Stromal cell of bone marrow (primary cell): ENCODE measurements at regions not wholly inside any gene's neighbourhood (a gene's known extent, or its start where the extent isn't known, plus 50 kb on each side); places are given as distances from the start of the nearest gene placed in this dataset.

Source experiments
- DNase-seq: peaks from one replicate; pipeline ENCODE4 v3.0.0-alpha.2; 2012; ENCODE audit warnings: low read depth

DNA sequence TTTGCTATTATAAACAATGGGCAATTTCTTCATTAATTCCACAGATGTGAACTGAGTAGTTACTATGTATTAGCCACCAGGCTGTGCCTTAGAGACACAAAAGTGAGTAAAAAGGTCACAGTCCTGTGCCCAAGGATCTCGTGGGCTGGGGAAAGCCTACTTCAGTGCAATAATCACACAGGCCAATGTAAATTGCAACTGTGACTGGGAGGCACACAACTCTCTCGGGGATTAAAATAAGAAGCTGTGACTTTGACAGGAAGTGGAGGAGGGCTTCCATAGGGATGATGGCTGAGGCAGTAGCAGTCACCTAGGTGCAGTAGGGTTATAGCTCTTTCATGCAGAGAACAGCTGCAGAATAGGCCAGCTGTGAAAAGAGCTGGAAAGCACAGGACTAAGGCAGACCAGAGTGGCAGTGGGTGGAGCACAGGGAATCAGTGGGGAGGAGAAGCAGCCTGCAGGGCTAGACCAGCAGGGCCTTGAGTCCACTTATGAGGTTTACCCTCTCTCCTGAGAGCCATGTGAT lies 121.9 kb downstream of the MAB21L3 start:
- no peak for DNase-seq

DNA sequence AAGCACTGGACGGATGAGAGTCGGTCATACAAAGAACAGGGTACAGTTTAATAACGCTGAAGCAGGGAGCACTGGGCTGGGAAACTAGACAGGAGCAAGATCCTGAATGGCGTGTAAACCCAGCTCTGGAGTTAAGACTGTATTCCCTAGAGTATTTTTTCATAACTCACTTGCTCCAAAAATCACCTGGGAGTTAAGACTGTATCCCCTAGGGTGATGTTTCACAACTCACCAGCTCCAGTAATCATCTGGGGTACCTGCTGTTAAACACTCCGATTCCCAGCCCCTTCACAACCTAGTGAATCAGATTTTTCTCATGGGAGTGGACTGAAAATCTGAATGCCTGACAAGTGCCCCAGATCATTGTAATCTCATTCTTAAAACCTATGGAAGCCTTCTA lies 123.2 kb downstream of the MAB21L3 start:
- no peak for DNase-seq

GRCh38 chr1:116239916-116240315 lies 128.7 kb downstream of the MAB21L3 start:
- no peak for DNase-seq

- DNase-seq: no peak
These were observed 130.3 kb upstream of the ATP1A1 start for GRCh38 chr1:116242741-116243140.

DNA sequence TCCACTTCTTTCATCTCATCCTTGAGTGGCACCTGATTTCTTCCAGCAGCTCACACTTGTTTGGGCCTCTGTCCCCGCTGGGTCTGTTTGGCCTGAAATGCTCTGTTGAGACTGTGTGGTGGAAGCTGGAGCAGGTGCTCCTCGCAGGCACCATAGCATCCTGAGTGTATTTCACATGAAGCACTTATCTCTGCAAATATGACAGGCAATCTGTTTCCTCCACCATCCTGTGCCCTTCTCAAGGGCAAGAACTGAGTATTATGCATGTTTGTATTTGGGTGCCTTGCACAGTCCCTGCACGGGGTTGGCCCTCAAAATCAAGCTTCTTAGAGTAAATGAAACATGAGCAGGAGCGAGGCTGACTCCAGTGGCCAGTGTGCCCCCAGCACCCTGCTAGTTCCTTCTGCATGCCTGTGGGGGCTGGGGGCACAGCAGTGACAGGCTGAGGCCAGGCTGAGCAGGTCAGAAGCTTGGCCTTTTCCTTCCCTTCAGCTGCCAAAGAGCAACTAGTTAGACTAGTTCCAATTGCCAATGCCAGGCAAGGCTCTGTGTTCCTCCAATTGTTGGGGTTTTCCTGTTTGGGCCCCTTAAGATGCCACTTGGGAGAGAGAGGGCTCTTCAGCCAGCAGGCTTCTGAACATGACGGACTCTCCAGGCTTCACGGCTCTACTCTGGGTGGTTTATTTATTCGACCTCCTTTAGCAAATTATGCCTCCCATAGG lies 129.6 kb upstream of the ATP1A1 start:
- no peak for DNase-seq

DNA sequence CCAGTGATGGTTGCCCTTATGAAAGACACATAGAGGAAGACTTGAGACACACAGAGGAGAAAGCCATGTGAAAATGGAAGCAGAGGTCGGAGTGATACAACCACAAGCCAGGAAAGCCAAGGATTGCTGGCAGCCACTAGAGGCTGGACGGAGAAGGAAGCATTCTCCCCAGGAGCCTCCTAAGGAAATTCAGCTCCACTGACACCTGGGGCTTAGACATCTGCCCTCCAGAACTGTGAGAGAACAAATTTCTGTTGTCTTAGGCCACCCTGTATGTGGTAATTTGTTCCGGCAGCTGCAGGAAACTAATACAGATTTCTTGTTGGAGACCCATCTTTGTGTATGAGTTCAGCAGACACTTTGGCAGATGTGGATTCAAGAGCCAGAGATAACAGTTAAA lies 126.9 kb upstream of the ATP1A1 start:
- no peak for DNase-seq

- DNase-seq: no peak
These were observed 120.8 kb upstream of the ATP1A1 start for GRCh38 chr1:116252271-116252670.

DNA sequence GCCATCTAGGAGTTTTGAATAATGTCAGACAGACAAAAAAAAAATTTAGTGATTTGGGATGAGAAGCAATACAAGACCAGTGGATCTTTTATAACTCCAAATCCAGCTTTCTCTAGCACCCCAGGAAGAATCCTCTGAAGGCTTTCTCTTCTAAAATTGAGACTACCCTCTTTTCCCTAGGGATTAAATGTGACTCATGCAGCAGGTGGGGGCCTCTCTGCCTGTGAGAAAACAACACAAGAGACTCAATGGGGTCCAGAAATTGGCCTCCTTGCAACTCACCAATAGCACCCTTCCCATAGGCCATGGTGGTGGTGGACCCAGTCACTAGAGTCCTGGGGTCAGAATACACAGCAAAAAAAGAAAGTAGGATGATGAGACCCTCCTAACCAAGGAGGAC lies 120.3 kb upstream of the ATP1A1 start:
- DNase-seq: no peak

DNA sequence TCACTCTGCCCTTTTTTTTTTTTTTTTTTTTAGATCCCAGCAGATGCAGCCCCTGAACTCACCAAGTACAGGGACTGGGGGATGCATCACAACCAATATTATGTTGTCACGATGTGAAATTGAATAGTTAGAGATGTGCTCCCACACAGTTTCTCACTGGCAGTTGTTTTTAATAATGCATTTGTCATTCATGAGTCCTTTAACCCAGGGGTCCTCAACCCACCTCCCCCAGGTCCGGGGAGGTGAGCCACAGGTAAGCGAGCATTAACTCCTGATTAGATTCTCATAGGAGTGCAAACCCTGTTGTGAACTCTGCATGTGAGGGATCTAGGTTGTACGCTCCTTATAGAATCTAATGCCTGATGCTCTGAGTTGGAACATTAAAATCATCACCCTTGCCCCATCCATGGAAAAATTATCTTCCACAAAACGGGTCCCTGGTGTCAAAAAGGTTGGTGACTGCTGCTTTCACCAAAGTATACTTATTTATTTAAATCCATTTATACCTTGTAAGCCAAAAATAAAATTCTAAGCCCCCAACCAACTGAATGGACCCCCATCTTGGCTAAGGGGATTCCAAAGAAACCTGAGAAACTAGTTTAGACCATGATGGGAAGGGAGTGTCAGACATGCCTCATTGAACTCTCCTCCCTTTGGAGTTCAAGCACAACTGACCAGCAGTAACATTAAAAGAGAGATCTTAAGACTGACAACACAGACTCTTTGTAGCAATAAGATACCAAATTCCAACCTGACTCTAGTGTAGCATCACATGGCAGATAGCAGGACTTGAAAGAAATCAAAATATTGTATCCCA lies 119.3 kb upstream of the ATP1A1 start:
- DNase-seq: no peak

DNA sequence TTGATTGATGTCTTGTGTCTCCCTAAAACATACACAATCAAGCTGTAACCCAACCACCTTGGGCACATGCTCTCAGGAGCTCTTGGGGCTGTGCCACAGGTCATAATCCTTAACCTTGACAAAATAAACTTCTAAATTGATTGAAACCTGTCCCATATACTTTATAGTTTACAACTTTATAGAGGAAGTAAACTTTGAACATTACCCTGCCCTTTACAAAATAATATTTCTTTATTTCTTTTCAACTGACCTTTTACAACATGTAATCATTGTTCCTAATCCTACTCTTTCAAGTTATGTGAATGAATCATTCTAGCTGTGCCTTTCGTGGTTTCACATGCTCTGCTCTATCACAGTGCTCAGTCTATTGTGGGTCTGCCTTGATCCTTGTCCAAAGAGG lies 118.3 kb upstream of the ATP1A1 start:
- DNase-seq: no peak

DNA sequence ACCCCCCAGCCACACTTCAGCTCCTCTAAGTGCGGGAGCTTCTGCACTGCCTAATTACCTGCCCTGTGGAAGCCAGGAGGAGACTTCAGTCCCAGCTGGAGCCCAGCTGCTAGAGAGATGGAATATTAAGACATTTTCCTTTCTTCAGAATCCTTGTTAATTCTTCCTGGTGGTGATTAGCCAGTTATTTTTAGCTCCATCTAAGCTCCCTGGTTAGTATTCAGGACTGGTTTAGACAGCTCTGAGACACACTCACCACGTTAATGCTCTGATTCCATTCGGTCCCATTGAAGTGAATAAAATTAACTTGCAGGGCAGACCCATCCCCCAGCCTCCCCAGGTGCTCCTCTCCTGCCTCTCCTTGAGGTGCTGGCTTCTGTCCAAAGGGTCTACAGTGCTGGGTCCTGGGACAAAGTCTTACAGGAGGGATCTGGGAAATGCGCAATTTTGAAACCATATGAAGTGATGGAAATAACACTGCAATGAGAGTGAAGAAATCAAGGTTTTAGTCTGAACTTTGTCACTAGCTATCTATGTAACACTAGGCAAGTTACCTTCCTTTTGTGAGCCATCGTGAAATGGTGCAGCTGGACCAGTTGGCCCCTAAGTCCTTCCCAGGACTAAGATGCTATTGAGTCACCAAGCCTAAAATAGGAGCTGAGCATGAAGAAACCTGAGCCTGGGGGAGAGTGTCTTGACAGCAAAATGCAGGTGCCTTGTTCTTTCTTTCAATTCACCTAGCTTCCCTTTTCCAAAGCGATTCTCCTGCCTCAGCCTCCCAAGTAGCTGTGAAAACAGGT lies 117.4 kb upstream of the ATP1A1 start:
- DNase-seq: no peak

DNA sequence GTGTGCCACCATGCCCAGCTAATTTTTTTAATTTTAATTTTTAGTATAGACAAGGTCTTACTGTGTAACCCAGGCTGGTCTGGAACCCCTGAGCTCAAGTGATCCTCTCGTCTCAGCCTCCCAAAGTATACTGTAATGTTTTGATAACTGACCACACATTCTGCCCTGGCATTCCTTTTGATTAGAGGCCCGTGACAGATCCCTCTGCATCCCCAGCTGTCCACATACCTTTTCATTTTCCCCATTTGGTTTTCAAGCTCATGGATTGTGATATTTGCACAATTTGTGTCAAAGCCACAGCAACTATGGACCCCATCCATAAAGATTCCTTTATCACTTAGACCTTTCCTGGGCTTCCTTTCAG lies 116.8 kb upstream of the ATP1A1 start:
- no peak for DNase-seq

DNA sequence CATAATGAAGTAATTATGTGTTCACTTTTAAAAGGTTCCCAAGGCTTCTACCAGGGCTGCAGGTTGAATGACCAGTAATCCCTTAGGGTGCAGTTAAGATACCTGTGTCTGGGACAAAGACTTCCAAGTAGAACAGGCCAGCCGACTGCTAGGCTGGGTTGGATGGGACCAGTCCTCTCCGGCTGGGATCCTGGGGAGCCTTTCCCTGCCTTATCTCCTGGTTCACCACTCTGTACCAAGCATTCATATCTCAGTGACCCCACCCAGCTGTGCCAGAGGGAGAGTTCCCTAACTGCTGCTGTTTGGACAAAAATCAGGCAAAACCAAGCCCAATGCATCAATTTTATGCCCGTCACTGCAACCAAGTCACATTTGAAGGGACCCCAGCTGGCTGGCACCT lies 116.2 kb upstream of the ATP1A1 start:
- DNase-seq: no peak

- DNase-seq: no peak
These were observed 115.7 kb upstream of the ATP1A1 start for GRCh38 chr1:116257341-116257767.

DNA sequence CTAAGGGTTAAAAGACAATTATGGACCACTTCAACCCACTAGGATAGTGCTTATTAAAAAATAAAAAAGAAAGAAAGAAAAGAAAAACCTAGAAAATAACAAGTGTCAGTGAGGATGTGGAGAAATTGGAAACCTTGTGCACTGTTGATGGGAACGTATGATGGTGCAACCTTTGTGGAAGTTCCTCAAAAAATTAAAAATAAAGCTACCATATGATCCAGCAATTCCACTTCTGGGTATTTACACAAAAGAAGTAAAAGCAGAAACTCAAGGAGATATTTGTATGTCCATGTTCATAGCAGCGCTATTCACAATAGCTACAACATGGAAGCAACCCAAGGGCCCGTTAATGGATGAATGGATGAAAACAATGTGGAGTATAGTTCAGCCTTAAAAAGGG lies 115.2 kb upstream of the ATP1A1 start:
- DNase-seq: no peak

DNA sequence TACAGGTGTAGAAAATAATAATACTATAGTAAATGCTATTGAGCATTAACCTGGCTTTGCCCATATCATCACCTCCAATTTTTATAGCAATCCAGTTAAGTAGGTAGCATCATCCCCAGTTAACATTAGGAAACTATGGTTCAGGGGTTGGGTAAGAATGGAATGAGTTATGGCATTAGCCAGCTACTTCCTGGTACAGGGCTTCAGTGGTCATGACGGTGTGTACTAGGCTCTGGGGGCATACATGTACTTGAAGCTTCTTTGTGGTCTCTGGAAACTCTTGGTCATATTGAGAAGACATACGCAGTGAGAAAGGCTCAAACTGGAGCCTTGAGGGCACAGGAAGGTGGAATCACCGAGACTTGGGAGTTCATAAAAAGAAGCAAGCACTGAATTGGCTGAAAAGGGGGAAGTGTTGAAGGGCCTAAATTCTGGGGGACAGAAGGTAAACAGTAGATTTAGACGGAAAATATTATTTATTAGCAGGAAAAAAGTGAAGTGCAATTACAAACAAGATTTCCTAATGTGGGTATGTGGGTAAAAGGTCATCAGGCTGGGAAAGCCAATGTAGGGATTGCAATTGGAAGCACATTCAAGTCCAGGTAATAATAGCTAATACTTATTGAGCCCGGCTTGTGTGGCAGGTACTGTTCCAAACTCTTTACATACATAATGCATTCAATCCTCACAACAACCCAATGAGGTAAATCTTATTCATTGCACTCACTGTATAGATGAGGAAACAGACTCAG lies 114.2 kb upstream of the ATP1A1 start:
- DNase-seq: no peak

DNA sequence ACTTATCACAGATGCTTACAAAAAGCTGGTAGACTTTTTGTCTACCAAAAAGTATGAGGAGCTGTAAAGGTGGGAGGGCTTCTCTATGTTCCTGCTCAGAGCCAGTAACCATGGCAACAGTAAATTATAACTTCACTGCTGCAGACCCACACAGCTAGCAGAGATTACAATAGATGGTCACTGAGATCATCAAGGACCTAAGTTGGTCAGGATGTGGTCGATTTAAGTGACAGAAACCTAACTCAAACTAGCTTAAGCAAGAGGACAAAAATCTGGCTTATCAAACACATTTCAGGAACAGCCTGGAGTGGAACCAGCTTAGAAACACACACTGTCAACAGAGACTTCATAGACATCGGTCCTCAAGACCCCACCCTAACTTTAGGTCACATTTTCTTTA lies 113.4 kb upstream of the ATP1A1 start:
- DNase-seq: no peak

GRCh38 chr1:116260115-116260514 lies 112.9 kb upstream of the ATP1A1 start:
- DNase-seq: no peak

- DNase-seq: no peak
These were observed 112.4 kb upstream of the ATP1A1 start for GRCh38 chr1:116260621-116261020.

DNA sequence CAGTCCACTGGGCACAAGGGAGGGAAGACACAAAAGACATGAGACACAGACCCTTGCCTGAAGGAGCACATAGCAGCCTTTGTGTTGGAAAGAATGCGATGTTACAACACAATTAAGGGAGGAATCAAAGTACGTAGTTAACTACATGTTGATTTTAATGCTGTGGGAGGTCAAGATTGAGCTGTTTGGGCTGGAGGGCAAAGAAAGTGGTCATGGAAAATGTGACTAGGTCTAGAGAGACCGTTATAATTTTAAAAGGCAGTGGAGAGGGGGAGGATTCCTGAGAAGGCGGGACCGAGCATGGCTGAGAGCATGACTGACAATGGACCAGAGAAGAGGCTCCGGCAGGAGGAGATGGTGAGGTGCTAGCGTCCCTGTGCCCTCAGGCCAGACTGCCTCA lies 111.8 kb upstream of the ATP1A1 start:
- DNase-seq: no peak

- DNase-seq: no peak
These were observed 110.6 kb upstream of the ATP1A1 start for GRCh38 chr1:116262207-116262994.
